ENCODE measurements at regions not wholly inside any gene's neighbourhood (a gene's known extent, or its start where the extent isn't known, plus 50 kb on each side); places are given as distances from the start of the nearest gene placed in this dataset.

DNA sequence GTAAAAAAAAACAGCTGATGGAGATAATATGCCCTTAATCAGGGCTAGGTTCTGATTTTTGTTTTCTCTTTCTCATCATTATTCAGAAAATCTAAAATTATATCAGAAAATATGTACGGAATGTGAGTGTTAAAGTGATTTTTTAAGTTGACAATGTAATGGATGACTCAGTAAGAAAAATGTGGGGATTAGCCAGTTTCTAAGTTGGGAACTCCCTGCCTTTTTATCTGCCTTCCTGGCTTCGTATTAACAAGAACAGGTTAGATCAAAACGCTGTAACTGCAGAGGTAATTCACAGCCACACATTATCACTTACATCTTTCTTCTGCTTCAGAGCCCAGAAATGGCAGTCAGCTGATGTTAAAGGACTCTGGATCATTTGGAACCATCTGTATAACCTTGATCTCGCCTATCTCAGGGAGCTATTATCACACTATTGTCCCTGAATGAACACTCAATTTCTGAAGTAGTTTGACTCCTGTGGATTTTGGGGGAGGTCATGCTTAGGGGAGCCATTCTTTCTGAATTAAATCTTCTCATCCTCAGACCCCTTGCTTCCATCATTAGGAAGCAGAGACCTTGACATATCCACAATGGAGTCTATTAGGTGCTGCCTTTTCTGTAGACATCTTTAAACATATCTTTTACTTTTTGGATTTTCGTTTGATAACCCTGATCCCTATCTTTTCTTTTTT, 135.7 kb upstream of the SLC16A7 start:
- Histone ChIP-seq H3K4me2 (ENCODE audit: extremely low read depth, insufficient read depth, low read length) (peak overlapping the region; percentile 84), H3K9me3 (ENCODE audit: control insufficient read depth, insufficient read depth, low read depth, low read length) (no peaks in the 10 kb centered on the region), H3K36me3 (ENCODE audit: control insufficient read depth, insufficient read depth, low read length) (no peaks in the 10 kb centered on the region), H3K27ac (ENCODE audit: insufficient read depth, low read length) (no peak overlapping the region), H3K4me1 (ENCODE audit: control insufficient read depth, extremely low read depth, insufficient read depth, low read length) (peaks cover 3% of the 10 kb centered on the region), H3K4me3 (replicated peaks in 1 of 4; ENCODE audit: control extremely low read depth in 1 of 4, insufficient read depth in 1 of 4, low read depth in 3 of 4, low read length in 4 of 4) (no peak overlapping the region), H3K79me2 (ENCODE audit: control insufficient read depth, insufficient read depth, low read length) (no peaks in the 10 kb centered on the region), H3K9ac (ENCODE audit: insufficient read depth, low read length) (no peak overlapping the region), H4K20me1 (ENCODE audit: control insufficient read depth, extremely low read depth, insufficient read depth, low read length) (no peaks in the 10 kb centered on the region), H3K27me3 (ENCODE audit: control insufficient read depth, insufficient read depth, low read length) (no peaks in the 10 kb centered on the region), H2AFZ (ENCODE audit: low read length) (peak overlapping the region; percentile 68)
- TF ChIP-seq, protein P1, sequence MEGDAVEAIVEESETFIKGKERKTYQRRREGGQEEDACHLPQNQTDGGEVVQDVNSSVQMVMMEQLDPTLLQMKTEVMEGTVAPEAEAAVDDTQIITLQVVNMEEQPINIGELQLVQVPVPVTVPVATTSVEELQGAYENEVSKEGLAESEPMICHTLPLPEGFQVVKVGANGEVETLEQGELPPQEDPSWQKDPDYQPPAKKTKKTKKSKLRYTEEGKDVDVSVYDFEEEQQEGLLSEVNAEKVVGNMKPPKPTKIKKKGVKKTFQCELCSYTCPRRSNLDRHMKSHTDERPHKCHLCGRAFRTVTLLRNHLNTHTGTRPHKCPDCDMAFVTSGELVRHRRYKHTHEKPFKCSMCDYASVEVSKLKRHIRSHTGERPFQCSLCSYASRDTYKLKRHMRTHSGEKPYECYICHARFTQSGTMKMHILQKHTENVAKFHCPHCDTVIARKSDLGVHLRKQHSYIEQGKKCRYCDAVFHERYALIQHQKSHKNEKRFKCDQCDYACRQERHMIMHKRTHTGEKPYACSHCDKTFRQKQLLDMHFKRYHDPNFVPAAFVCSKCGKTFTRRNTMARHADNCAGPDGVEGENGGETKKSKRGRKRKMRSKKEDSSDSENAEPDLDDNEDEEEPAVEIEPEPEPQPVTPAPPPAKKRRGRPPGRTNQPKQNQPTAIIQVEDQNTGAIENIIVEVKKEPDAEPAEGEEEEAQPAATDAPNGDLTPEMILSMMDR (conservative IDR thresholded peaks at IDR 0.05 in 1 of 2, IDR thresholded peaks at IDR 0.05 in 1 of 2; ENCODE audit: low read depth in 1 of 2, low read length in 2 of 2), result no peak
- no peak for TF ChIP-seq EZH2 (IDR thresholded peaks at IDR 0.05; ENCODE audit: low read length, missing control alignments)
- peak; percentile 21 to 65 for DNase-seq (ENCODE audit: low read depth in 2 of 2)

DNA sequence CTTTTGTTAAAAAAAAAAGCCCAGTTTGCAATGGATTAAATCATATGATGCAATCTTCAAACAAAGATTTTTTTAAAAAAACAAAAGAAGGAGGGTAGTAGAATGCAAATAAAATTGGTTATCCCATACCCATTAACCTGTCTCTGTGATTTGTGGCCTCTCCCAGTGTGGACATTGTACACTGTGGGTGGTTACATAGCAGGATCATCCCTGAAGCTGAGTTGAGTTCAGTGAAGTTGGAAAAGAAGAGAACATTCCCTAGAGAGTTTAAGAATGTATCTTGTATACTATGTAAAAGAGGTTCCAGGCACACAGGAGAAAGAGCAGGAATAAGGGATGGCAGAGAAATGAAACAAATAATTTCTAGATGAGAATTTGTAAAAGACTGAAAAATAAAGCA, 142.4 kb upstream of the SLC16A7 start:
- TF ChIP-seq, protein P1 (conservative IDR thresholded peaks at IDR 0.05 in 1 of 2, IDR thresholded peaks at IDR 0.05 in 1 of 2; ENCODE audit: low read depth in 1 of 2, low read length in 2 of 2), result no peak
- TF ChIP-seq EZH2 (IDR thresholded peaks at IDR 0.05; ENCODE audit: low read length, missing control alignments), result no peak
- Histone ChIP-seq H2AFZ (ENCODE audit: low read length) (peak overlapping the region; percentile 21), H3K9ac (ENCODE audit: insufficient read depth, low read length) (no peak overlapping the region), H3K79me2 (ENCODE audit: control insufficient read depth, insufficient read depth, low read length) (no peaks in the 10 kb centered on the region), H3K9me3 (ENCODE audit: control insufficient read depth, insufficient read depth, low read depth, low read length) (no peaks in the 10 kb centered on the region), H3K4me2 (ENCODE audit: extremely low read depth, insufficient read depth, low read length) (no peak overlapping the region), H3K27ac (ENCODE audit: insufficient read depth, low read length) (no peak overlapping the region), H4K20me1 (ENCODE audit: control insufficient read depth, extremely low read depth, insufficient read depth, low read length) (no peaks in the 10 kb centered on the region), H3K27me3 (ENCODE audit: control insufficient read depth, insufficient read depth, low read length) (no peaks in the 10 kb centered on the region), H3K4me3 (replicated peaks in 1 of 4; ENCODE audit: control extremely low read depth in 1 of 4, insufficient read depth in 1 of 4, low read depth in 3 of 4, low read length in 4 of 4) (no peak overlapping the region), H3K36me3 (ENCODE audit: control insufficient read depth, insufficient read depth, low read length) (no peaks in the 10 kb centered on the region), H3K4me1 (ENCODE audit: control insufficient read depth, extremely low read depth, insufficient read depth, low read length) (peaks cover 10% of the 10 kb centered on the region)
- no peak for DNase-seq (ENCODE audit: low read depth in 2 of 2)

DNA sequence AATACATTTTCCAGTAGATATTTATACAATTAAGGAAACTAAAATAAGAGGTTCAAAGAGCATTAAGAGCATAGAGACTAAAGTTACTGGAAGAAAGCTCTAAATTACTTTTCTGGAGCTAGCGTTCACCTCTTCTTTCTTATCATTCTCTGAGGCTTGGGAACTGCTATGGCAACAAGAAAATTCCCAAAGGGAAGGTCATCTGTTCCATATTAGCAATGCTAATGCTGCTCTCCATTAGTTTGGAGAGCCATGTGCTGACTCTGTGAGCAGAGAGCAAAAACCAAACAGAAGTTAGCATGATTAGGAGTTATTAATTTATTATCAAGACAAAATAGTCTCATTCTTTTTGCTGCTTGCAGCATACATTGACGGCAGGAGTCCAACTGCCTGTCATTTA, 143.1 kb upstream of the SLC16A7 start:
- Histone ChIP-seq H3K4me2 (ENCODE audit: extremely low read depth, insufficient read depth, low read length) (peak overlapping the region; percentile 39), H3K9me3 (ENCODE audit: control insufficient read depth, insufficient read depth, low read depth, low read length) (no peaks in the 10 kb centered on the region), H3K4me1 (ENCODE audit: control insufficient read depth, extremely low read depth, insufficient read depth, low read length) (peaks cover 10% of the 10 kb centered on the region), H3K4me3 (replicated peaks in 1 of 4; ENCODE audit: control extremely low read depth in 1 of 4, insufficient read depth in 1 of 4, low read depth in 3 of 4, low read length in 4 of 4) (no peak overlapping the region), H3K36me3 (ENCODE audit: control insufficient read depth, insufficient read depth, low read length) (no peaks in the 10 kb centered on the region), H2AFZ (ENCODE audit: low read length) (no peak overlapping the region), H3K27ac (ENCODE audit: insufficient read depth, low read length) (peak overlapping the region; percentile 60), H3K9ac (ENCODE audit: insufficient read depth, low read length) (no peak overlapping the region), H4K20me1 (ENCODE audit: control insufficient read depth, extremely low read depth, insufficient read depth, low read length) (no peaks in the 10 kb centered on the region), H3K27me3 (ENCODE audit: control insufficient read depth, insufficient read depth, low read length) (no peaks in the 10 kb centered on the region), H3K79me2 (ENCODE audit: control insufficient read depth, insufficient read depth, low read length) (no peaks in the 10 kb centered on the region)
- DNase-seq (ENCODE audit: low read depth in 2 of 2), result peak; percentile 6 to 55
- TF ChIP-seq EZH2 (IDR thresholded peaks at IDR 0.05; ENCODE audit: low read length, missing control alignments), result no peak
- TF ChIP-seq, protein P1 (conservative IDR thresholded peaks at IDR 0.05 in 1 of 2, IDR thresholded peaks at IDR 0.05 in 1 of 2; ENCODE audit: low read depth in 1 of 2, low read length in 2 of 2), result no peak
